H1 (cell line): ENCODE measurements at regions not wholly inside any gene's neighbourhood (a gene's known extent, or its start where the extent isn't known, plus 50 kb on each side); places are given as distances from the start of the nearest gene placed in this dataset.

Experiments used
- CTCF ChIA-PET: fragments of 300-600 bp; sonication (Branson Sonifier 250); formaldehyde crosslinking; loops from one replicate; lab custom pipeline; 2021; ENCODE audit not compliant: partially characterized antibody; lab: Charles Lee
- POLR2A ChIA-PET: fragments of 300-600 bp; sonication (Branson Sonifier 250); formaldehyde crosslinking; loops from one replicate; lab custom pipeline; 2021; ENCODE audit warnings: inconsistent platforms; ENCODE audit not compliant: partially characterized antibody; lab: Charles Lee
- DNase-seq, 2 experiments: peaks; one replicate each; pipeline versions ENCODE4 v3.0.0 to v3.0.0-alpha.2; 2010 to 2022; ENCODE audit warnings: low spot score in 2 of 2, low read depth in 1 of 2, mixed read lengths in 1 of 2
- FAIRE-seq: peaks from 2 replicates; lab custom pipeline; 2011; peaks lifted over from hg19 to GRCh38; lab: Jason Lieb, UNC
- H2AFZ ChIP-seq: 2 replicates; pipeline ENCODE4 v1.8.1; 2012; ENCODE audit warnings: low read length, inconsistent platforms
- H2AK5ac ChIP-seq: 2 replicates; pipeline ENCODE4 v1.6.1; 2013; ENCODE audit warnings: low read depth, low read length
- H2BK120ac ChIP-seq: replicated peaks from 2 replicates; pipeline ENCODE3; 2013; ENCODE audit warnings: low read depth, low read length, inconsistent platforms
- H2BK12ac ChIP-seq: 2 replicates; pipeline ENCODE4 v1.6.1; 2013; ENCODE audit warnings: low read depth, low read length
- H2BK15ac ChIP-seq: 2 replicates; pipeline ENCODE4 v1.6.1; 2013; ENCODE audit warnings: low read length
- H2BK20ac ChIP-seq: 2 replicates; pipeline ENCODE4 v1.6.1; 2013; ENCODE audit warnings: low read length
- H2BK5ac ChIP-seq: 2 replicates; pipeline ENCODE4 v1.6.1; 2013; ENCODE audit warnings: low read depth, low read length
- H3K14ac ChIP-seq: 2 replicates; pipeline ENCODE4 v1.6.1; 2013; ENCODE audit warnings: inconsistent platforms; ENCODE audit not compliant: insufficient read length
- H3K18ac ChIP-seq: 2 replicates; pipeline ENCODE4 v1.6.1; 2013; ENCODE audit warnings: low read length; ENCODE audit errors: extremely low read depth
- H3K23ac ChIP-seq: 2 replicates; pipeline ENCODE4 v1.6.1; 2013; ENCODE audit warnings: inconsistent platforms; ENCODE audit not compliant: insufficient read length
- H3K23me2 ChIP-seq: 2 replicates; pipeline ENCODE4 v1.6.1; 2013; ENCODE audit warnings: low read depth, low read length
- H3K27ac ChIP-seq: 2 replicates; pipeline ENCODE4 v1.6.1; 2011; ENCODE audit warnings: low read depth, low read length, inconsistent platforms
- H3K27me3 ChIP-seq, 4 experiments: replicated peaks in 1 of 4; 1 replicate in 1 of 4; 2 replicates in 3 of 4; pipeline versions ENCODE4 v1.6.1 to v1.8.1; 2011 to 2013; ENCODE audit warnings: low read length in 3 of 4, mild to moderate bottlenecking in 3 of 4, inconsistent platforms in 2 of 4, mixed read lengths in 2 of 4, moderate library complexity in 1 of 4; ENCODE audit not compliant: control insufficient read depth in 3 of 4, insufficient read depth in 3 of 4; ENCODE audit errors: extremely low read depth in 1 of 4
- H3K36me3 ChIP-seq, 4 experiments: 2 replicates each; pipeline versions ENCODE4 v1.6.1 to v1.8.1; 2011 to 2013; ENCODE audit warnings: mild to moderate bottlenecking in 4 of 4, low read length in 3 of 4, moderate library complexity in 2 of 4, control low read depth in 1 of 4, inconsistent platforms in 1 of 4; ENCODE audit not compliant: insufficient read depth in 4 of 4, control insufficient read depth in 2 of 4
- H3K4ac ChIP-seq: replicated peaks from 2 replicates; pipeline ENCODE3; 2013; ENCODE audit warnings: low read length, low read depth, mixed read lengths, inconsistent platforms; ENCODE audit not compliant: insufficient read length
- H3K4me1 ChIP-seq, 4 experiments: replicated peaks in 1 of 4; 1 replicate in 1 of 4; 2 replicates in 3 of 4; pipeline versions ENCODE4 v1.6.1 to v1.8.1; 2011 to 2013; ENCODE audit warnings: low read length in 3 of 4, inconsistent platforms in 2 of 4, mixed read lengths in 1 of 4; ENCODE audit not compliant: insufficient read depth in 4 of 4, control insufficient read depth in 3 of 4
- H3K4me2 ChIP-seq, 2 experiments: 2 replicates each; pipeline versions ENCODE4 v1.6.1 to v1.8.1; 2011 to 2013; ENCODE audit warnings: low read depth in 2 of 2, low read length in 2 of 2, control low read depth in 1 of 2, inconsistent platforms in 1 of 2, mild to moderate bottlenecking in 1 of 2; ENCODE audit not compliant: insufficient read depth in 1 of 2
- H3K4me3 ChIP-seq, 4 experiments: fragments of 200-600, 300-600 bp in 1 of 4; sonication (generic), shearing (Covaris generic), sonication (Bioruptor Twin) in 1 of 4; 2 replicates each; pipeline versions ENCODE4 v1.5.1 to v1.8.1; 2011 to 2016; ENCODE audit warnings: low read length in 4 of 4, low read depth in 3 of 4, control low read depth in 2 of 4, inconsistent platforms in 2 of 4, mild to moderate bottlenecking in 2 of 4, mixed read lengths in 1 of 4, moderate library complexity in 1 of 4; ENCODE audit not compliant: insufficient read depth in 2 of 4; ENCODE audit errors: extremely low read depth in 1 of 4
- H3K56ac ChIP-seq: replicated peaks from 2 replicates; pipeline ENCODE3; 2013; ENCODE audit warnings: low read depth, mild to moderate bottlenecking, mixed read lengths, low read length, inconsistent platforms; ENCODE audit not compliant: insufficient read length
- H3K79me1 ChIP-seq: 2 replicates; pipeline ENCODE4 v1.6.1; 2013; ENCODE audit warnings: low read depth, low read length, control low read depth
- H3K79me2 ChIP-seq, 2 experiments: 2 replicates each; pipeline versions ENCODE4 v1.6.1 to v1.8.1; 2012 to 2013; ENCODE audit warnings: low read length in 2 of 2, mild to moderate bottlenecking in 2 of 2, inconsistent platforms in 1 of 2; ENCODE audit not compliant: insufficient read depth in 2 of 2, control insufficient read depth in 1 of 2
- H3K9ac ChIP-seq, 4 experiments: replicated peaks in 1 of 4; 1 replicate in 1 of 4; 2 replicates in 3 of 4; pipeline versions ENCODE4 v1.6.1 to v1.8.1; 2011 to 2013; ENCODE audit warnings: low read depth in 3 of 4, low read length in 3 of 4, control low read depth in 2 of 4, mild to moderate bottlenecking in 2 of 4, moderate library complexity in 2 of 4, inconsistent platforms in 1 of 4; ENCODE audit errors: extremely low read depth in 1 of 4
- H3K9me3 ChIP-seq, 2 experiments: 2 replicates each; pipeline versions ENCODE4 v1.6.1 to v1.8.1; 2012 to 2013; ENCODE audit warnings: mild to moderate bottlenecking in 2 of 2, moderate library complexity in 2 of 2, control low read depth in 1 of 2, inconsistent platforms in 1 of 2, low read depth in 1 of 2, low read length in 1 of 2, mixed read lengths in 1 of 2; ENCODE audit not compliant: insufficient read depth in 2 of 2
- H4K20me1 ChIP-seq, 2 experiments: replicated peaks in 1 of 2; 2 replicates each; pipeline versions ENCODE3 to v1.8.1; 2011 to 2013; ENCODE audit warnings: inconsistent platforms in 2 of 2, low read length in 2 of 2, mild to moderate bottlenecking in 1 of 2; ENCODE audit not compliant: insufficient read depth in 2 of 2, control insufficient read depth in 1 of 2
- H4K5ac ChIP-seq: 2 replicates; pipeline ENCODE4 v1.6.1; 2013; ENCODE audit warnings: low read length, low read depth, mixed read lengths, inconsistent platforms; ENCODE audit not compliant: insufficient read length
- H4K8ac ChIP-seq: 2 replicates; pipeline ENCODE4 v1.8.0; 2013; ENCODE audit warnings: mild to moderate bottlenecking, moderate library complexity, low read length, inconsistent platforms; ENCODE audit not compliant: insufficient read depth; ENCODE audit errors: extremely low read depth
- H4K91ac ChIP-seq: replicated peaks from 2 replicates; pipeline ENCODE3; 2013; ENCODE audit warnings: low read length, mixed read lengths, inconsistent platforms; ENCODE audit not compliant: insufficient read length
- CHD2 ChIP-seq: IDR thresholded peaks from 2 replicates; pipeline ENCODE4 v1.6.1; 2012; ENCODE audit warnings: low read length, improper control_type of control experiment
- CREB1 ChIP-seq: IDR thresholded peaks from 2 replicates; pipeline ENCODE4 v1.6.1; 2012; ENCODE audit warnings: inconsistent platforms
- EZH2 ChIP-seq: fragments of 200-600 bp; sonication (generic); IDR thresholded peaks from 2 replicates; pipeline ENCODE4 v1.7.1; 2012; ENCODE audit warnings: low read depth, mild to moderate bottlenecking, moderate library complexity, low read length, inconsistent platforms; ENCODE audit not compliant: severe bottlenecking
- GABPA ChIP-seq: IDR thresholded peaks from 2 replicates; pipeline ENCODE4 v1.6.1; 2011; ENCODE audit warnings: mild to moderate bottlenecking, low read length, moderate library complexity, borderline replicate concordance; ENCODE audit not compliant: insufficient read depth
- JUND ChIP-seq: IDR thresholded peaks from 2 replicates; pipeline ENCODE4 v1.6.1; 2011; ENCODE audit warnings: mild to moderate bottlenecking, improper control_type of control experiment, low read length
- KDM1A ChIP-seq: fragments of 200-600, 300-600 bp; sonication (generic); IDR thresholded peaks from 2 replicates; pipeline ENCODE4 v1.7.1; 2016; ENCODE audit warnings: mild to moderate bottlenecking, low read length, borderline replicate concordance
- KDM4A ChIP-seq: IDR thresholded peaks from one replicate; pipeline ENCODE4 v1.7.1; 2012; ENCODE audit warnings: low read depth, mild to moderate bottlenecking, moderate library complexity, low read length, inconsistent platforms; ENCODE audit not compliant: severe bottlenecking
- PHF8 ChIP-seq: fragments of 200-600 bp; sonication (generic); conservative IDR thresholded peaks from 2 replicates; pipeline ENCODE4 v1.7.1; 2012; ENCODE audit warnings: low read depth, mild to moderate bottlenecking, inconsistent platforms, low read length, moderate library complexity
- POLR2AphosphoS5 ChIP-seq: IDR thresholded peaks from 2 replicates; pipeline ENCODE4 v1.6.1; 2011; ENCODE audit warnings: low read depth, low read length
- SAP30 ChIP-seq: fragments of 300-600 bp; sonication (generic); IDR thresholded peaks from 2 replicates; pipeline ENCODE4 v1.7.1; 2012; ENCODE audit warnings: low read length, moderate library complexity, mild to moderate bottlenecking, inconsistent platforms; ENCODE audit not compliant: insufficient read depth, insufficient replicate concordance
- SIRT6 ChIP-seq: IDR thresholded peaks from one replicate; pipeline ENCODE4 v1.7.1; 2012; ENCODE audit warnings: low read length, inconsistent platforms
- TBP ChIP-seq: IDR thresholded peaks from 2 replicates; pipeline ENCODE4 v1.6.1; 2011; ENCODE audit warnings: low read depth, low read length, improper control_type of control experiment
- YY1 ChIP-seq: IDR thresholded peaks from 2 replicates; pipeline ENCODE4 v1.6.1; 2011; ENCODE audit warnings: low read depth, mild to moderate bottlenecking, low read length
- ZNF274 ChIP-seq: IDR thresholded peaks from 2 replicates; pipeline ENCODE4 v1.7.0; 2012; ENCODE audit warnings: low read length, borderline replicate concordance; ENCODE audit errors: extremely low read depth
- WGBS, 2 experiments: shearing (Covaris generic) in 1 of 2; methylation state at CpG; one replicate each; pipeline versions ENCODE4 v1.1.6 to v1.1.7; 2013 to 2015; ENCODE audit warnings: low lambda C conversion rate in 2 of 2, mixed read lengths in 2 of 2, inconsistent platforms in 1 of 2, low coverage in 1 of 2, missing lambda C conversion rate in 1 of 2; ENCODE audit not compliant: insufficient replicate concordance in 2 of 2, insufficient coverage in 1 of 2, insufficient read length in 1 of 2; ENCODE audit errors: extremely low coverage in 1 of 2, missing lambda C conversion rate in 1 of 2; 5-methylcytosine and 5-hydroxymethylcytosine counted together
- TF ChIP-seq, protein P1 (sequence below): IDR thresholded peaks from 2 replicates; pipeline ENCODE4 v1.6.1; 2012; ENCODE audit warnings: low read length, inconsistent platforms

GRCh38 chr10:47183704-47184041 lies 116.3 kb upstream of the GDF10 start:
- Histone ChIP-seq H3K23ac (no peak overlapping the region), H3K79me2 (no peaks in the 10 kb centered on the region), H3K4me1 (no peaks in the 10 kb centered on the region), H2BK15ac (no peak overlapping the region), H3K9ac (no peak overlapping the region), H3K23me2 (no peaks in the 10 kb centered on the region), H3K4me3 (no peak overlapping the region), H3K36me3 (no peaks in the 10 kb centered on the region), H2BK5ac (no peak overlapping the region), H2AK5ac (no peak overlapping the region), H2AFZ (no peak overlapping the region), H3K4me2 (no peak overlapping the region), H4K8ac (no peak overlapping the region), H3K9me3 (no peaks in the 10 kb centered on the region), H2BK20ac (no peak overlapping the region), H4K91ac (no peak overlapping the region), H3K27ac (no peak overlapping the region), H2BK12ac (no peak overlapping the region), H3K79me1 (no peaks in the 10 kb centered on the region), H4K20me1 (no peaks in the 10 kb centered on the region), H2BK120ac (no peak overlapping the region), H4K5ac (no peak overlapping the region), H3K27me3 (no peaks in the 10 kb centered on the region), H3K4ac (no peak overlapping the region), H3K18ac (no peak overlapping the region), H3K14ac (no peak overlapping the region), H3K56ac (no peak overlapping the region)
- ChIA-PET POLR2A (no interaction called here), CTCF (interaction anchor here (1.8 kb wide), 1 partner anchor 31 kb away, joined by 5 read pairs; no protein-coding TSS in a partner anchor)
- WGBS, 2 experiments, result 100% methylated on average over 4 of the region's 4 CpGs; no CpG with 5 or more reads in 1 of the 2 experiments
- no peak for FAIRE-seq
- DNase-seq, result no peak
- no peak for TF ChIP-seq SIRT6
- no peak for TF ChIP-seq KDM1A
- no peak for TF ChIP-seq POLR2AphosphoS5
- TF ChIP-seq PHF8, result no peak
- TF ChIP-seq GABPA, result no peak
- TF ChIP-seq SAP30, result no peak
- no peak for TF ChIP-seq CHD2
- TF ChIP-seq YY1, result no peak
- no peak for TF ChIP-seq TBP
- no peak for TF ChIP-seq ZNF274
- TF ChIP-seq KDM4A, result no peak
- TF ChIP-seq CREB1, result no peak
- TF ChIP-seq JUND, result no peak
- no peak for TF ChIP-seq EZH2
- TF ChIP-seq, protein P1, sequence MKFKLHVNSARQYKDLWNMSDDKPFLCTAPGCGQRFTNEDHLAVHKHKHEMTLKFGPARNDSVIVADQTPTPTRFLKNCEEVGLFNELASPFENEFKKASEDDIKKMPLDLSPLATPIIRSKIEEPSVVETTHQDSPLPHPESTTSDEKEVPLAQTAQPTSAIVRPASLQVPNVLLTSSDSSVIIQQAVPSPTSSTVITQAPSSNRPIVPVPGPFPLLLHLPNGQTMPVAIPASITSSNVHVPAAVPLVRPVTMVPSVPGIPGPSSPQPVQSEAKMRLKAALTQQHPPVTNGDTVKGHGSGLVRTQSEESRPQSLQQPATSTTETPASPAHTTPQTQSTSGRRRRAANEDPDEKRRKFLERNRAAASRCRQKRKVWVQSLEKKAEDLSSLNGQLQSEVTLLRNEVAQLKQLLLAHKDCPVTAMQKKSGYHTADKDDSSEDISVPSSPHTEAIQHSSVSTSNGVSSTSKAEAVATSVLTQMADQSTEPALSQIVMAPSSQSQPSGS, result no peak
